BLaER1 treated with 17β-estradiol and CSF1 and Interleukin-3, amounts not matched to agents 10 nM and 100 nM (cell line): ENCODE measurements at regions not wholly inside any gene's neighbourhood (a gene's known extent, or its start where the extent isn't known, plus 50 kb on each side); places are given as distances from the start of the nearest gene placed in this dataset.

Source experiments
- H3K27ac ChIP-seq, 11 experiments: shearing (Covaris generic); formaldehyde crosslinking; 2 replicates each; pipeline ENCODE4 v1.8.1; 2022
- H3K27me3 ChIP-seq, 11 experiments: shearing (Covaris generic); formaldehyde crosslinking; 2 replicates each; pipeline ENCODE4 v1.8.1; 2022
- H3K36me3 ChIP-seq, 11 experiments: shearing (Covaris generic); formaldehyde crosslinking; 2 replicates each; pipeline ENCODE4 v1.8.1; 2022
- H3K4me1 ChIP-seq, 10 experiments: shearing (Covaris generic); formaldehyde crosslinking; 2 replicates each; pipeline ENCODE4 v1.8.1; 2022
- H3K4me2 ChIP-seq, 11 experiments: shearing (Covaris generic); formaldehyde crosslinking; 2 replicates each; pipeline ENCODE4 v1.8.1; 2022
- H3K4me3 ChIP-seq, 10 experiments: shearing (Covaris generic); formaldehyde crosslinking; 2 replicates each; pipeline ENCODE4 v1.8.1; 2022
- H3K9ac ChIP-seq, 11 experiments: shearing (Covaris generic); formaldehyde crosslinking; 2 replicates each; pipeline ENCODE4 v1.8.1; 2022
- H3K9me3 ChIP-seq, 11 experiments: shearing (Covaris generic); formaldehyde crosslinking; replicated peaks in 1 of 11; 2 replicates each; pipeline ENCODE4 v1.8.1; 2022
- H4K20me1 ChIP-seq, 11 experiments: shearing (Covaris generic); formaldehyde crosslinking; 2 replicates each; pipeline ENCODE4 v1.8.1; 2022
- Cebpa-rat ChIP-seq, 11 experiments: shearing (Covaris generic); IDR thresholded peaks; 2 replicates each; pipeline ENCODE4 v1.8.1; 2022

DNA sequence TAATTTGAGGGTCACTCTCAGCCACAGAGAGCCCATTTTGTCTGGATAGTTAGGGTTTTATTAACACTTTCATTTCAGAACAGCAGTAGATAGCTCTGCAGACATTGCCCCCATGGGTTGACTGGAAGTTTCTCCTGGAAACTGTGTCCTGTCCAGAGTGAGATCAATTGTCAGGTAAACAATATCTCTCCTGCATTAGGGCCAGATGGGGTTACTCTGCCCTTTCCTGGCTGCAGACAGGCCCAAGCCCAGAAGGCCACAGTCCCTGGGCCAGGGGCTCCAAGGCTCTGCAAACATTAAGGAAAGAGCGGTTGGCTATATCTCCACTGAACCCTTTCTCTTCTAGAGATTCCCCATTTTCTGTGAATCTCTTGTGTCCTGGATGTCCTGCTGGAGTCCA, 436.8 kb upstream of the PRKX start:
- Histone ChIP-seq H3K9ac (no peak overlapping the region), H3K4me1 (no peaks in the 10 kb centered on the region), H3K4me3 (no peak overlapping the region), H3K36me3 (no peaks in the 10 kb centered on the region), H3K4me2 (no peak overlapping the region), H3K9me3 (peaks cover 0 to 11% (median 0%) of the 10 kb centered on the region in 11 experiments; a peak in 7 of 22 replicates), H4K20me1 (no peaks in the 10 kb centered on the region), H3K27ac (no peak overlapping the region), H3K27me3 (no peaks in the 10 kb centered on the region)
- TF ChIP-seq Cebpa-rat (IDR thresholded peaks at IDR 0.05), result no peak

DNA sequence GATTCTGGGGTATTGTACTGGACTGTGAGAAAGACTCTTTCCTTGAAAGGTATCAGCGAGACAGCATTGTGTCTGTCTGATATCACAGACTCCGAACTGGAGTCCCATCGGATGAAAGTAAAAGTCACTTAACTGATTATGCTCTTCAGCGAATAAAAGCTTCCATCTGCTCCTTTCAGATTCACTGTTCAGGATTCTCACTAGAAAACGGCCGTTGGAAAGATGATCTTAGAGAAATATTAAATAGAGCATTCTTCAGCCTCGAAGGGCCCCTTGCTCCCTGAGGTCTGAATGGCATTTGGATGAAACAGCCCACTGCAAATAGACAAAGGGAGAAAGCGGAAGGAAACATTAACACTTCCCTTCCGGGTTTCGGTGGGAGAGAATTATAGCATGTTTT, 416.2 kb upstream of the PRKX start:
- H3K4me2 ChIP-seq, result peak overlapping the region in 7 of 11 experiments; percentile 3 to 26 (median 13); a peak in 4 of 22 replicates
- no peaks in the 10 kb centered on the region for H4K20me1 ChIP-seq
- H3K4me3 ChIP-seq, result no peak overlapping the region
- H3K4me1 ChIP-seq, result peaks cover 0 to 8% (median 0%) of the 10 kb centered on the region in 10 experiments; a peak in 3 of 20 replicates
- no peak overlapping the region for H3K9ac ChIP-seq
- H3K9me3 ChIP-seq, result peaks cover 0 to 4% (median 0%) of the 10 kb centered on the region in 11 experiments; a peak in 1 of 22 replicates
- no peak for TF ChIP-seq Cebpa-rat (IDR thresholded peaks at IDR 0.05)
- H3K27me3 ChIP-seq, result no peaks in the 10 kb centered on the region
- no peak overlapping the region for H3K27ac ChIP-seq
- H3K36me3 ChIP-seq, result no peaks in the 10 kb centered on the region

DNA sequence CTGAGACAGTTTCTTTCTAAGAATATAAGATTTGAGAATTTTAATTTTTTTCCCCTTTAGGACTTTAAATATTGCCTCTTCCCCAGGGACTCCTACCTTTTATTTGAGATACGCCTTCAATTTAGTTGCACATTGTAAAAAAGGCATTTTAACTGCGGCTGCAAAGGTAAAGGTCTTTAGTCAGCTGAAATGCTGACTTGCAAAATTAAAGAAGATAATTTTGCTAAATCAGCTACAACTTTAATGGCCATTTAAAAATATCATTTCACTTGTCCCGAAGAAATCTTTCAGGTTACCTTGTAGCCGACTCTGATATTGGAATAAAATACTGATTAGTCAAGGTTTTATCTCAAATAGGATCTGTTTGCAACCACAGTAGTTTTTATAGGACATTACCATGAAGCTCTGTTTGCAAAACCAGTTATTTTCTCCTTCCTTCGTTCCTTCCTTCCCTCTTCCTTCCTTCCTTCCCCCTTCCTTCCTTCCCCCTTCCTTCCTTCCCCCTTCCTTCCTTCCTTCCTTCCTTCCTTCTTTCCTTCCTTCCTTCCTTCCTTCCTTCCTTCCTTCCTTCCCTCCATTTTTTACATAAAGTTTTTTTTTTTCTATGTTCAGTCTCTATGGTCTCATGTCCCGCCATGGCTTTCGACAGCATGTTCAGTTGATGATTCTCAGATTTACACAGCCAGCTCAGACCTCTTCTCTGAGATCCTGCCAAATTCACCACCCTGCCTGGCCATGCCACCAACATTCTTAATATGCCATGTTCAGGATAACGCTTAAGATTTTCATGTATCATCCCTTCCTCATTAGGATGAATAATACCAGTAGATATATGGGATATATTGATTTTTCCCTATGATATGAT, 405.4 kb upstream of the PRKX start:
- Histone ChIP-seq H3K9me3 (no peaks in the 10 kb centered on the region; a peak in 1 of 22 replicates), H3K4me2 (no peak overlapping the region), H3K27me3 (no peaks in the 10 kb centered on the region), H3K36me3 (no peaks in the 10 kb centered on the region), H3K27ac (no peak overlapping the region), H3K4me3 (no peak overlapping the region), H3K9ac (no peak overlapping the region), H3K4me1 (no peaks in the 10 kb centered on the region), H4K20me1 (no peaks in the 10 kb centered on the region)
- TF ChIP-seq Cebpa-rat (IDR thresholded peaks at IDR 0.05), result no peak

DNA sequence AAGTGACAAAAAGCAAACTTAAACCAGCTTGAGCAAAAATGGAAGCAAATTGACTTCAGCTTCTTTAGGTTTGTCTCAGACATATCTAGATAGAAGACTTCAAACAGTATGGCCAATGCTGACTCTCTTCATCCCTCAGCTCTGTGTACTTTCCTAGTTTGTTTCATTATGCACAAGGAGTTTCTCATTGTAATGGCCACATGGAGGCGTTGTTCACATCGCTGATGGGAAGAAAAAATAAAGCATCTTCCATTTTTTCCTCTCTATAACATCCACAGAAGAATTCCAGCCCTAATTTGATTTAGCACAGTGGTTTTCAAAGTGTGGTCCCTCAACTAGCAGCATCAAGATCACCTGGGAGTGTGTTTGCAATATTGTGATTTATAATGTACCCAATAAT, 397.5 kb upstream of the PRKX start:
- Histone ChIP-seq H3K27me3 (no peaks in the 10 kb centered on the region), H3K4me3 (no peak overlapping the region), H3K36me3 (no peaks in the 10 kb centered on the region), H3K4me2 (no peak overlapping the region), H3K9me3 (no peaks in the 10 kb centered on the region; a peak in 1 of 22 replicates), H3K4me1 (no peaks in the 10 kb centered on the region), H4K20me1 (no peaks in the 10 kb centered on the region), H3K9ac (no peak overlapping the region), H3K27ac (no peak overlapping the region)
- TF ChIP-seq Cebpa-rat (IDR thresholded peaks at IDR 0.05), result no peak

DNA sequence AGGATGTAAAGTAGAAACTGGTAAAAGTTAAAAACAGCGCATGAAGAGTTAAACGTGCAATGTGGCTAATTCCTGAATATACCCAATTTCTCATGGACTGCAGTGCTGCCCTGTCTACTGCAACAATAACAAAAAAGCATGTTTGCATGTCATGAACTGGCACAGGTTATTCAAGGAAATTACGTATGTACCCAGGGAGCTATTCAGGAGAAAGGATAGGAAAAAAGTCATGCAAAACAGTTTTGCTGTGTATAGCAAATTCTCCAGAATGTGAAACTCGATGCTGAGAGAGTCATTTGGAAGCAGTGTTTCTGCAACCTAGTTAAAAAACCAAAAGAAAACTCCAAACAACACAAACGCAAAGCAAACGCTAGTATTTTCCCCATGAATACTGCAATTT, 381.5 kb upstream of the PRKX start:
- no peak overlapping the region for H3K27ac ChIP-seq
- H3K4me2 ChIP-seq, result no peak overlapping the region
- no peaks in the 10 kb centered on the region for H3K4me1 ChIP-seq
- no peak for TF ChIP-seq Cebpa-rat (IDR thresholded peaks at IDR 0.05)
- no peak overlapping the region for H3K4me3 ChIP-seq
- H3K9ac ChIP-seq, result no peak overlapping the region
- H4K20me1 ChIP-seq, result no peaks in the 10 kb centered on the region
- H3K27me3 ChIP-seq, result no peaks in the 10 kb centered on the region
- H3K9me3 ChIP-seq, result no peaks in the 10 kb centered on the region
- H3K36me3 ChIP-seq, result no peaks in the 10 kb centered on the region

DNA sequence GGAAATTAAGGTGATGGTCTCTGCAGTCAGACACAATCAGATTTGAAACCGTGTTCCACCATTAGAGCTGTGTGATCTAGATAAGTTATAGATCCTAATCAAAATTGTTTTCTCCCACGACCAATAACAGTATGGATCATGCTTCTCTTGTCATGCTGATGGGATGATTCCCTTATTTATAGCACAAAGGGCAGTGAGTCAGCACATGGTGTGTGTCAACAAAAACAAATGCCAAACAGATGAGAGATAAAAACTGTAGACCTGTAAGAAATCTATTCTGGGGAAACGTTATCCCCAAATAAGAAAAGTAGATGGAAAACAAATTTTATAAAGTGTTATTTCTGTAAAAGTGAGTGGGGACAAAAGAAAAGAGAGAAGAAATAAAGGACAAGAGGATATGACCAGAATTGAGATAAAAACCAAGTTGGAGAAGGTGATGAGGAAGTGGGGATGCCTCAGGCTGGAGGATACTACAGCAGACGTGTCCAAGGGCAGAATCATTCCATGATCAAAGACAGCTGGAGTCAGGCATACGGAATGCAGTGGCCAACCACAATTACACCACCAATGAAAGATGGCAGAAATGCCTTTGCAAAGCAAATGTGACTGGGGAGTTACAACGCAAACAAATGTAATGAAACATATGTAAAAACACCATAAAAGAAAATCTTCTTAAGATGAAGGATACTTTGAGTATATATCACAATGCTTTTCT, 377.8 kb upstream of the PRKX start:
- Histone ChIP-seq H3K36me3 (no peaks in the 10 kb centered on the region), H4K20me1 (no peaks in the 10 kb centered on the region), H3K27me3 (no peaks in the 10 kb centered on the region), H3K4me1 (no peaks in the 10 kb centered on the region), H3K27ac (no peak overlapping the region), H3K9ac (no peak overlapping the region), H3K4me2 (no peak overlapping the region), H3K9me3 (no peaks in the 10 kb centered on the region), H3K4me3 (no peak overlapping the region)
- no peak for TF ChIP-seq Cebpa-rat (IDR thresholded peaks at IDR 0.05)

DNA sequence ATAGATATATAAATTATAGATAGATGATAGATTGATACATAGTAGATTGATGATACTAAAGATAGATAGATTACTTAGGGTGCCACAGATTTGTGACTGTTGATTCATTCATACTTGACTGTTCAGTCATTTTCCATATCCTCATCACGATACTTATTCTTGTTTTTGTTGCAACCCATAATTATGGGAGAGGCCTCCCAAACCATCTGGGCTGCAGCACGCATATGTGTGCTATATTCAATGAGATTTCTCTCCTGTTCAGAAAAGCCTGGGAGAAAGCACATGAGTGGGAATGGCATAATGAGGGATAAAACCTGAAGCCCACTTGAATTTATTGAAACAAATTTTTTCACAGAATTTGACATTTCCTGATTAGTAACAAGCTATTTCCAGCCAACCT, 346.4 kb upstream of the PRKX start:
- no peaks in the 10 kb centered on the region for H3K27me3 ChIP-seq
- peaks cover 0 to 7% (median 0%) of the 10 kb centered on the region in 11 experiments; a peak in 2 of 22 replicates for H3K9me3 ChIP-seq
- no peak overlapping the region for H3K4me2 ChIP-seq
- TF ChIP-seq Cebpa-rat (IDR thresholded peaks at IDR 0.05), result no peak
- H3K9ac ChIP-seq, result no peak overlapping the region
- no peak overlapping the region for H3K27ac ChIP-seq
- no peak overlapping the region for H3K4me3 ChIP-seq
- H4K20me1 ChIP-seq, result no peaks in the 10 kb centered on the region
- no peaks in the 10 kb centered on the region for H3K36me3 ChIP-seq
- no peaks in the 10 kb centered on the region for H3K4me1 ChIP-seq

DNA sequence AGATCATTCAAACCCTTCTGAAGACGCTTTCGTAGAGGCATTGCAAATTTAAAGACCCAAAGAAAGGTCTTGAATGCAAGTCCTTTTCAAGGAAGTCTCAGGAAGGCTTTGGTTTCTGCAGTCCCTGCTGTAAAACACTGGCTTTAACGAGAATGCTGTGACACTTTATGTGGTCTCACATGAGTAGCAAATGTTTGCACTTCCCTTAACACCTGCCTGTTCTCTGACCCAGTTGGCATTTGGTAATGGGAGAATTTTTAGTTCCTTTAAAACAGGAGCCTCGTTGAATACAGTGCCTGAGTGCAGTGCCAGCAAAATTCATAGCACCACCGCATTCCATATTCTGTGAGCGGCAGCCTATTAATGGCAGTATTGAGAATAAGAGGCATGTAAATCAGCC, 330.5 kb upstream of the PRKX start:
- Histone ChIP-seq H3K36me3 (no peaks in the 10 kb centered on the region), H3K4me3 (no peak overlapping the region), H3K27ac (no peak overlapping the region), H3K9me3 (peaks cover 0 to 4% (median 0%) of the 10 kb centered on the region in 11 experiments; a peak in 2 of 22 replicates), H3K4me1 (no peaks in the 10 kb centered on the region; a peak in 1 of 20 replicates), H3K27me3 (no peaks in the 10 kb centered on the region), H4K20me1 (no peaks in the 10 kb centered on the region), H3K4me2 (no peak overlapping the region), H3K9ac (no peak overlapping the region)
- TF ChIP-seq Cebpa-rat (IDR thresholded peaks at IDR 0.05), result no peak

DNA sequence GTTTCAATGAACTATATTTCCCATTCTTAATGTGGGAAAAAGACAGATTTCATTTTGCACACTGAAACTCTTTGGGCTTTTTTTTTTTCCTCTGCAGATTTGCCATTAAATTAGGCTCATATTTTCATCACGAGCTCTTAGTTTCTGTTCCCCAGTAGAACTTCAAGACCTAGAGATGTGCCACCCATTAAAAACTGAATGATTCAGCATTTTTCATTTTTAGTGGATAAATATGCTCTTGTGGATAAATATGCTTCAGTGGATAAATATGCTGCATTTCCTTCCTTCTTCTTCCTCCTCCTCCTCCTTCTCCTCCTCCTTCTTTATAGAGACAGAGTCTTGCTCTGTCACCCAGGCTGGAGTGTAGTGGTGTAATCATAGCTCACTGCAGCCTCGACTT, 322.4 kb upstream of the PRKX start:
- peak overlapping the region in 1 of 10 experiments; percentile 25; a peak in 1 of 20 replicates for H3K4me3 ChIP-seq
- TF ChIP-seq Cebpa-rat (IDR thresholded peaks at IDR 0.05), result no peak
- no peaks in the 10 kb centered on the region for H4K20me1 ChIP-seq
- H3K27me3 ChIP-seq, result no peaks in the 10 kb centered on the region
- H3K4me1 ChIP-seq, result peaks cover 4 to 30% (median 22%) of the 10 kb centered on the region in 10 experiments; a peak in 16 of 20 replicates
- H3K9me3 ChIP-seq, result peaks cover 0 to 18% (median 12%) of the 10 kb centered on the region in 11 experiments; a peak in 15 of 22 replicates
- H3K36me3 ChIP-seq, result no peaks in the 10 kb centered on the region
- H3K9ac ChIP-seq, result no peak overlapping the region; a peak in 1 of 22 replicates
- peak overlapping the region in 8 of 11 experiments; percentile 17 to 59 (median 44); a peak in 12 of 22 replicates for H3K27ac ChIP-seq
- peak overlapping the region in 10 of 11 experiments; percentile 16 to 81 (median 46); a peak in 17 of 22 replicates for H3K4me2 ChIP-seq
